ENCODE measurements at regions not wholly inside any gene's neighbourhood (a gene's known extent, or its start where the extent isn't known, plus 50 kb on each side); places are given as distances from the start of the nearest gene placed in this dataset.

DNA sequence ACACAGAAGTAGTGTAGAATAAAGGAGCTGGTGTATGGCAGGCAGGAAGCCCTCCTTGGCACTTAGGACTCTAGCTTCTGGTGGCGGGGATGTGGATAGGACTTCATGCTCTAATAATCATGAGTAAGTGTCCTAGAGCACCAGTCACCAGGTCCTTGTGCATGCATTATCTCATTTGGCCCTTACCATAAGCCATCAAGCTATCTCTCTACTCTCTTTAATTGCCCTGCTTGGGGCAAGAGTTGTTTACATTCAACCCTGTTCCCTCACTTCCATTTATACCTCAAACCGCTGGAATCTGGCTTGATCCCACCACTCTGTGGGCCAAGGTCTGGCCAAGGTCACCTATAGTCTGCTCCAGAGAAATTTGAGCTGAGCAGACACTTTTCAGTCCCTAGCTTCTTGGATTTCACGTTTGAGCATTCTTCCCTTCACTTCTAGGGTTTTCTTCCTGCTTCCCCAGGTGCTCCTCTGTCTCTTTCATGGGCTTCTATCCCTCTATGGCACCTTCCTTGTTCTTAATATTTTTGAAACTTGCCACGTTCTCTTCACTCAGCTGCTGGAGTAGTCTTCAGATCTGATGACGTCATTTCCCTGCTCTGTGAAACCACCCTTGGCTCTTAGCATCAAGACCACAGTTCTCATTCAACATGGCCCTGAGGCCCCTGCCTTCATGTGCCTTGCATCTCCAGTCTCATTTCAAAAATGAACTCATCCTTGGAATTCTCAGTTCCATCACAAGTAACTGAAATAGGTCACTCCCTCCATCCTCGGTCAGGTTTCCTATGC is 94.9 kb upstream of the GATA6 start:
- H3K4me3 ChIP-seq (ENCODE audit: low read depth in 2 of 2, low read length in 2 of 2) = no peak overlapping the region
- ChIA-PET CTCF (no interaction called here), POLR2A (no interaction called here)
- no peaks in the 10 kb centered on the region for H3K4me1 ChIP-seq (ENCODE audit: control insufficient read depth, insufficient read depth, low read length)
- intact Hi-C loops (cut with micrococcal nuclease; ENCODE audit: unreplicated experiment) (no loop called here), in situ Hi-C loops (cut with HindIII; ENCODE audit: low pct_unique_long_range_greater_than_20kb, low sequenced_read_pairs) (no loop called here)
- H3K27ac ChIP-seq (ENCODE audit: low read length) = no peak overlapping the region
- no peak for DNase-seq (ENCODE audit: low read depth, low spot score)
- ATAC-seq = no peak
- no peaks in the 10 kb centered on the region for H3K27me3 ChIP-seq (ENCODE audit: control insufficient read depth, insufficient read depth, low read length)
- no TSS peak for BruUV-seq (replicated peaks)
- TF ChIP-seq, protein P1, sequence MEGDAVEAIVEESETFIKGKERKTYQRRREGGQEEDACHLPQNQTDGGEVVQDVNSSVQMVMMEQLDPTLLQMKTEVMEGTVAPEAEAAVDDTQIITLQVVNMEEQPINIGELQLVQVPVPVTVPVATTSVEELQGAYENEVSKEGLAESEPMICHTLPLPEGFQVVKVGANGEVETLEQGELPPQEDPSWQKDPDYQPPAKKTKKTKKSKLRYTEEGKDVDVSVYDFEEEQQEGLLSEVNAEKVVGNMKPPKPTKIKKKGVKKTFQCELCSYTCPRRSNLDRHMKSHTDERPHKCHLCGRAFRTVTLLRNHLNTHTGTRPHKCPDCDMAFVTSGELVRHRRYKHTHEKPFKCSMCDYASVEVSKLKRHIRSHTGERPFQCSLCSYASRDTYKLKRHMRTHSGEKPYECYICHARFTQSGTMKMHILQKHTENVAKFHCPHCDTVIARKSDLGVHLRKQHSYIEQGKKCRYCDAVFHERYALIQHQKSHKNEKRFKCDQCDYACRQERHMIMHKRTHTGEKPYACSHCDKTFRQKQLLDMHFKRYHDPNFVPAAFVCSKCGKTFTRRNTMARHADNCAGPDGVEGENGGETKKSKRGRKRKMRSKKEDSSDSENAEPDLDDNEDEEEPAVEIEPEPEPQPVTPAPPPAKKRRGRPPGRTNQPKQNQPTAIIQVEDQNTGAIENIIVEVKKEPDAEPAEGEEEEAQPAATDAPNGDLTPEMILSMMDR (IDR thresholded peaks at IDR 0.05) = no peak
- TF ChIP-seq SIN3A (IDR thresholded peaks at IDR 0.05; ENCODE audit: borderline replicate concordance, insufficient read depth, low read depth, low read length) (no peak), TCF7L2 (IDR thresholded peaks at IDR 0.05; ENCODE audit: low read depth, low read length) (no peak), POLR2AphosphoS5 (IDR thresholded peaks at IDR 0.05; ENCODE audit: low read depth, low read length) (no peak)
- TF ChIP-seq, protein P2, sequence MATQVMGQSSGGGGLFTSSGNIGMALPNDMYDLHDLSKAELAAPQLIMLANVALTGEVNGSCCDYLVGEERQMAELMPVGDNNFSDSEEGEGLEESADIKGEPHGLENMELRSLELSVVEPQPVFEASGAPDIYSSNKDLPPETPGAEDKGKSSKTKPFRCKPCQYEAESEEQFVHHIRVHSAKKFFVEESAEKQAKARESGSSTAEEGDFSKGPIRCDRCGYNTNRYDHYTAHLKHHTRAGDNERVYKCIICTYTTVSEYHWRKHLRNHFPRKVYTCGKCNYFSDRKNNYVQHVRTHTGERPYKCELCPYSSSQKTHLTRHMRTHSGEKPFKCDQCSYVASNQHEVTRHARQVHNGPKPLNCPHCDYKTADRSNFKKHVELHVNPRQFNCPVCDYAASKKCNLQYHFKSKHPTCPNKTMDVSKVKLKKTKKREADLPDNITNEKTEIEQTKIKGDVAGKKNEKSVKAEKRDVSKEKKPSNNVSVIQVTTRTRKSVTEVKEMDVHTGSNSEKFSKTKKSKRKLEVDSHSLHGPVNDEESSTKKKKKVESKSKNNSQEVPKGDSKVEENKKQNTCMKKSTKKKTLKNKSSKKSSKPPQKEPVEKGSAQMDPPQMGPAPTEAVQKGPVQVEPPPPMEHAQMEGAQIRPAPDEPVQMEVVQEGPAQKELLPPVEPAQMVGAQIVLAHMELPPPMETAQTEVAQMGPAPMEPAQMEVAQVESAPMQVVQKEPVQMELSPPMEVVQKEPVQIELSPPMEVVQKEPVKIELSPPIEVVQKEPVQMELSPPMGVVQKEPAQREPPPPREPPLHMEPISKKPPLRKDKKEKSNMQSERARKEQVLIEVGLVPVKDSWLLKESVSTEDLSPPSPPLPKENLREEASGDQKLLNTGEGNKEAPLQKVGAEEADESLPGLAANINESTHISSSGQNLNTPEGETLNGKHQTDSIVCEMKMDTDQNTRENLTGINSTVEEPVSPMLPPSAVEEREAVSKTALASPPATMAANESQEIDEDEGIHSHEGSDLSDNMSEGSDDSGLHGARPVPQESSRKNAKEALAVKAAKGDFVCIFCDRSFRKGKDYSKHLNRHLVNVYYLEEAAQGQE (IDR thresholded peaks at IDR 0.05; ENCODE audit: insufficient read depth in 1 of 2, low read depth in 2 of 2, low read length in 1 of 2) = no peak
- no peaks in the 10 kb centered on the region for H3K9me3 ChIP-seq (ENCODE audit: control insufficient read depth, insufficient read depth, low read depth, low read length)
- H3K36me3 ChIP-seq (ENCODE audit: control insufficient read depth, insufficient read depth, low read length) = no peaks in the 10 kb centered on the region

DNA sequence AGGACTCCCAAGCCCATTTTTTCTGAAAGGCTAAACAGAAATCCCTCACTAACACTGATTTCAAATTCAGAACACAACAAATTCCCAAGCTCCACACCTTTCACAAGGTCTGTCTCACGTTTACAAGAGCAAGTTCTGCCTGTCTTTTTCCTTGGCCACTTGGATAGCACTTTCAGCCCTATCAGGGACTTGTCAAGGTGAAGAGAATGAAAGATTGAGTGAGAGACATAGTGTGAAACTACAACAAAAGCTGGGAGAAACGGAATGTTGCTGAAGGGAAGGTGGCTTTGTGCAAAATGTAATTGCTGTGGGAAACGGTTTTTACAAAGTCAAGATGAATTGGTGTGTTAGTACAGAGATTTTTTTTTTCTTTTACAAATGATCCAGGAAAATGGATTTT is 89.4 kb upstream of the GATA6 start:
- intact Hi-C loops (cut with micrococcal nuclease; ENCODE audit: unreplicated experiment) = no loop called here
- POLR2A ChIA-PET = no interaction called here
- H3K4me1 ChIP-seq (ENCODE audit: control insufficient read depth, insufficient read depth, low read length) = no peaks in the 10 kb centered on the region

More for the DNA sequence above, 89.4 kb upstream of the GATA6 start:
- CTCF ChIA-PET = no interaction called here
- no peaks in the 10 kb centered on the region for H3K27me3 ChIP-seq (ENCODE audit: control insufficient read depth, insufficient read depth, low read length)
- H3K27ac ChIP-seq (ENCODE audit: low read length) = no peak overlapping the region
- BruUV-seq (replicated peaks) = no TSS peak
- in situ Hi-C loops (cut with HindIII; ENCODE audit: low pct_unique_long_range_greater_than_20kb, low sequenced_read_pairs) = no loop called here
- TF ChIP-seq SIN3A (IDR thresholded peaks at IDR 0.05; ENCODE audit: borderline replicate concordance, insufficient read depth, low read depth, low read length) = no peak
- TF ChIP-seq, protein P2 (IDR thresholded peaks at IDR 0.05; ENCODE audit: insufficient read depth in 1 of 2, low read depth in 2 of 2, low read length in 1 of 2) = no peak
- TF ChIP-seq TCF7L2 (IDR thresholded peaks at IDR 0.05; ENCODE audit: low read depth, low read length) = no peak
- no peak for TF ChIP-seq POLR2AphosphoS5 (IDR thresholded peaks at IDR 0.05; ENCODE audit: low read depth, low read length)
- TF ChIP-seq, protein P1 (IDR thresholded peaks at IDR 0.05) = no peak
- ATAC-seq (no peak), DNase-seq (ENCODE audit: low read depth, low spot score) (no peak)
- H3K36me3 ChIP-seq (ENCODE audit: control insufficient read depth, insufficient read depth, low read length) = no peaks in the 10 kb centered on the region
- no peak overlapping the region for H3K4me3 ChIP-seq (ENCODE audit: low read depth in 2 of 2, low read length in 2 of 2)
- H3K9me3 ChIP-seq (ENCODE audit: control insufficient read depth, insufficient read depth, low read depth, low read length) = no peaks in the 10 kb centered on the region

Data from Panc1 (cell line).